ENCODE measurements at regions not wholly inside any gene's neighbourhood (a gene's known extent, or its start where the extent isn't known, plus 50 kb on each side); places are given as distances from the start of the nearest gene placed in this dataset.

DNA sequence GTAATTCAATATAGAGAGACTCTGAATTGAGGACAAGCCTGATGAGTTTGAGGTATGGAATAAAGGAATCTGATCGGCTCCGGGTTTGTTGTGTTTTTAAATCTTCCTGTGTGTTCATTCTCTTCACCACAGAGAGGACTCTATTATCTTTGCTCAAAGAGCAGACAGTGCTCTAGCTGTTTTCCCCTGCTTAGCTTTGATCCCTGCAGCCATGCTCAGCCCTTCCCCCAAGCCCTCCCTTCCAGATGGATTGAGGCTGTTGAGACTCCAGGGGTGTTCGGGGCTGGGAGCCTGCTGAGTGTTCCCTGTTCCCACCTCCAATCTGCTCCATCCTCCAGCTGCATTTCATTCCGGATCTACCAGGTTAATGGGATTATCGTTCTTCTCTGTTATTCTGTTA lies 74.2 kb upstream of the CXADR start:
- Mint-ChIP-seq H3K27me3 (ENCODE audit: insufficient read depth, unreplicated experiment) (no peaks in the 10 kb centered on the region), H3K4me3 (ENCODE audit: unreplicated experiment) (no peak overlapping the region)

DNA sequence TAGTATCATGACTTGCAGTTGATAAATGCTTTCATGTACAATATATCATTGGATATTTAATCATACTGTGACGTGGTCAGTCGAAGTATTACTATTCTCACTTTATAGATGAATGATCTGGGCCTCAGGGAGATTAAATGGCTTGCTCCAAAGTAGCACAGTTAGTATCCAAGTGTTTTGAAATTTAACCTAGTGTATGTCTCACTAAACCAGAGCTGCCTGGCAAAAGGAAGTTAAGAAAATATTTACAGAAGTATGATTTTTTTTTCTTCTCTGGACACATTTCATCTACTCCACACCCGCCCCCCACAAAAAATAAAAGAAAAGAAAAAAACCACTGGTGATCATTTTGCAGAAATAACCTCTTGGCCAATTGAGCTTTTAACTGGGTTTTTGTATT lies 71.9 kb upstream of the CXADR start:
- H3K27ac Mint-ChIP-seq (ENCODE audit: unreplicated experiment) = no peak overlapping the region
- H3K4me1 Mint-ChIP-seq (ENCODE audit: low read depth, unreplicated experiment) = peaks cover 31% of the 10 kb centered on the region
- H3K36me3 Mint-ChIP-seq (ENCODE audit: insufficient read depth, unreplicated experiment) = no peaks in the 10 kb centered on the region
- Histone ChIP-seq H3K36me3 (ENCODE audit: control insufficient read depth, insufficient read depth, low read length) (no peaks in the 10 kb centered on the region), H3K4me1 (peaks cover 21% of the 10 kb centered on the region), H3K9me3 (no peaks in the 10 kb centered on the region), H3K27me3 (replicated peaks; ENCODE audit: control insufficient read depth, insufficient read depth, low read length) (no peaks in the 10 kb centered on the region), H3K4me3 (ENCODE audit: low read depth, low read length) (no peak overlapping the region)
- ChIA-PET POLR2A (no interaction called here), CTCF (interaction anchor here (0.7 kb wide), 1 partner anchor 54 kb away, joined by 3 read pairs; no protein-coding TSS in a partner anchor)
- intact Hi-C loops (cut with micrococcal nuclease; ENCODE audit: unreplicated experiment) = no loop called here
- H3K9me3 Mint-ChIP-seq (ENCODE audit: unreplicated experiment) = no peaks in the 10 kb centered on the region
- TF ChIP-seq, protein P1, sequence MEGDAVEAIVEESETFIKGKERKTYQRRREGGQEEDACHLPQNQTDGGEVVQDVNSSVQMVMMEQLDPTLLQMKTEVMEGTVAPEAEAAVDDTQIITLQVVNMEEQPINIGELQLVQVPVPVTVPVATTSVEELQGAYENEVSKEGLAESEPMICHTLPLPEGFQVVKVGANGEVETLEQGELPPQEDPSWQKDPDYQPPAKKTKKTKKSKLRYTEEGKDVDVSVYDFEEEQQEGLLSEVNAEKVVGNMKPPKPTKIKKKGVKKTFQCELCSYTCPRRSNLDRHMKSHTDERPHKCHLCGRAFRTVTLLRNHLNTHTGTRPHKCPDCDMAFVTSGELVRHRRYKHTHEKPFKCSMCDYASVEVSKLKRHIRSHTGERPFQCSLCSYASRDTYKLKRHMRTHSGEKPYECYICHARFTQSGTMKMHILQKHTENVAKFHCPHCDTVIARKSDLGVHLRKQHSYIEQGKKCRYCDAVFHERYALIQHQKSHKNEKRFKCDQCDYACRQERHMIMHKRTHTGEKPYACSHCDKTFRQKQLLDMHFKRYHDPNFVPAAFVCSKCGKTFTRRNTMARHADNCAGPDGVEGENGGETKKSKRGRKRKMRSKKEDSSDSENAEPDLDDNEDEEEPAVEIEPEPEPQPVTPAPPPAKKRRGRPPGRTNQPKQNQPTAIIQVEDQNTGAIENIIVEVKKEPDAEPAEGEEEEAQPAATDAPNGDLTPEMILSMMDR (IDR thresholded peaks at IDR 0.05; ENCODE audit: insufficient read depth in 1 of 2, low read depth in 1 of 2, low read length in 1 of 2, severe bottlenecking in 1 of 2, unreplicated experiment in 1 of 2) = no peak
- H3K27me3 Mint-ChIP-seq (ENCODE audit: insufficient read depth, unreplicated experiment) = no peaks in the 10 kb centered on the region
- BruUV-seq (replicated peaks) = no TSS peak
- DNase-seq = no peak
- H3K4me3 Mint-ChIP-seq (ENCODE audit: unreplicated experiment) = no peak overlapping the region

More for the DNA sequence above, 74.2 kb upstream of the CXADR start:
- CTCF ChIA-PET = no interaction called here
- no peak overlapping the region for H3K27ac Mint-ChIP-seq (ENCODE audit: unreplicated experiment)
- Histone ChIP-seq H3K9me3 (no peaks in the 10 kb centered on the region), H3K27me3 (replicated peaks; ENCODE audit: control insufficient read depth, insufficient read depth, low read length) (no peaks in the 10 kb centered on the region), H3K4me3 (ENCODE audit: low read depth, low read length) (no peak overlapping the region), H3K4me1 (peaks cover 21% of the 10 kb centered on the region), H3K36me3 (ENCODE audit: control insufficient read depth, insufficient read depth, low read length) (no peaks in the 10 kb centered on the region)
- POLR2A ChIA-PET = no interaction called here
- no peak for DNase-seq
- peaks cover 38% of the 10 kb centered on the region for H3K4me1 Mint-ChIP-seq (ENCODE audit: low read depth, unreplicated experiment)
- no peaks in the 10 kb centered on the region for H3K9me3 Mint-ChIP-seq (ENCODE audit: unreplicated experiment)
- no TSS peak for BruUV-seq (replicated peaks)
- no peaks in the 10 kb centered on the region for H3K36me3 Mint-ChIP-seq (ENCODE audit: insufficient read depth, unreplicated experiment)
- intact Hi-C loops (cut with micrococcal nuclease; ENCODE audit: unreplicated experiment) = no loop called here
- TF ChIP-seq, protein P1 (IDR thresholded peaks at IDR 0.05; ENCODE audit: insufficient read depth in 1 of 2, low read depth in 1 of 2, low read length in 1 of 2, severe bottlenecking in 1 of 2, unreplicated experiment in 1 of 2) = no peak

DNA sequence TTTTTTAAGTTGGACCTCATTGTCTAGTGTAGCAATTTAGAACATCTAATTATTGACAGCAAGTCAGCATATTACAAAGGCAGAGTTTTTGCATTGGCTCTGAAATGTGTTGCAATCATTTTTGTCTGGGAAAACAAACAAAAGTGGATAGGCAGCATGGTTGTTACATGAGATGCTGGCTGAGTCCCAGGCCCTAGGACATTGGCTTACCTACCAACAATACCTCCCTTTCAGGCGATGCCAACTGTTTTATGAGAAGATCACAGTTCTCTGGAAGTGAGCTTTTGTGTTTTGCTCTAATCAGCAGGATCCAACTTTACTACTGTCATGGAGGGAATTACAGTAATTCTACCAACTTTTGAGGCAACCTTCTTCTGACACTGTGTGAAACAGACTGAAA lies 71.5 kb upstream of the CXADR start:
- ChIA-PET POLR2A (no interaction called here), CTCF (interaction anchor here (0.7 kb wide), 1 partner anchor 54 kb away, joined by 3 read pairs; no protein-coding TSS in a partner anchor)
- H3K27me3 Mint-ChIP-seq (ENCODE audit: insufficient read depth, unreplicated experiment) = no peaks in the 10 kb centered on the region
- DNase-seq = no peak
- TF ChIP-seq, protein P1 (IDR thresholded peaks at IDR 0.05; ENCODE audit: insufficient read depth in 1 of 2, low read depth in 1 of 2, low read length in 1 of 2, severe bottlenecking in 1 of 2, unreplicated experiment in 1 of 2) = no peak
- no peaks in the 10 kb centered on the region for H3K9me3 Mint-ChIP-seq (ENCODE audit: unreplicated experiment)
- Histone ChIP-seq H3K4me1 (peaks cover 19% of the 10 kb centered on the region), H3K9me3 (no peaks in the 10 kb centered on the region), H3K36me3 (ENCODE audit: control insufficient read depth, insufficient read depth, low read length) (no peaks in the 10 kb centered on the region), H3K4me3 (ENCODE audit: low read depth, low read length) (no peak overlapping the region), H3K27me3 (replicated peaks; ENCODE audit: control insufficient read depth, insufficient read depth, low read length) (no peaks in the 10 kb centered on the region)
- no TSS peak for BruUV-seq (replicated peaks)
- peaks cover 27% of the 10 kb centered on the region for H3K4me1 Mint-ChIP-seq (ENCODE audit: low read depth, unreplicated experiment)
- H3K4me3 Mint-ChIP-seq (ENCODE audit: unreplicated experiment) = no peak overlapping the region
- no peaks in the 10 kb centered on the region for H3K36me3 Mint-ChIP-seq (ENCODE audit: insufficient read depth, unreplicated experiment)
- H3K27ac Mint-ChIP-seq (ENCODE audit: unreplicated experiment) = no peak overlapping the region
- intact Hi-C loops (cut with micrococcal nuclease; ENCODE audit: unreplicated experiment) = no loop called here
